Stimulated activated naive CD8-positive, alpha-beta T cell treated with anti-CD3 and anti-CD28 coated beads, Interleukin-15, amount 100 ng/mL, for 72 hours (primary cell): ENCODE measurements at regions not wholly inside any gene's neighbourhood (a gene's known extent, or its start where the extent isn't known, plus 50 kb on each side); places are given as distances from the start of the nearest gene placed in this dataset.

Source experiments
- ATAC-seq: fragments of 150-1000 bp; cut with Tn5 transposase; 2 replicates; pipeline ENCODE4 v1.10.0; 2021; ENCODE audit warnings: mild to moderate bottlenecking, moderate library complexity
- DNase-seq, 2 donors: peaks; one replicate each; pipeline ENCODE4 v3.0.0; 2021 to 2022
- H3K27ac Mint-ChIP-seq, 2 donors: one replicate each; pipeline ENCODE4 v1.8.0; 2022; ENCODE audit warnings: mild to moderate bottlenecking in 2 of 2, mixed read lengths in 2 of 2, moderate library complexity in 2 of 2
- H3K27me3 Mint-ChIP-seq: one replicate; pipeline ENCODE4 v1.8.0; 2022; ENCODE audit warnings: mixed read lengths
- H3K4me1 Mint-ChIP-seq: one replicate; pipeline ENCODE4 v1.8.0; 2022; ENCODE audit warnings: mild to moderate bottlenecking, mixed read lengths
- H3K4me3 Mint-ChIP-seq, 2 donors: one replicate each; pipeline ENCODE4 v1.8.0; 2022; ENCODE audit warnings: mild to moderate bottlenecking in 2 of 2, mixed read lengths in 2 of 2, moderate library complexity in 1 of 2
- H3K9me3 Mint-ChIP-seq, 2 donors: one replicate each; pipeline ENCODE4 v1.8.0; 2022; ENCODE audit warnings: mixed read lengths in 2 of 2

GRCh38 chr3:82080792-82081191, 319.3 kb upstream of the GBE1 start:
- DNase-seq: no peak
- H3K4me3 Mint-ChIP-seq: no peak overlapping the region
- H3K27ac Mint-ChIP-seq: peak overlapping the region in 1 of 2 donors; percentile 12
- H3K9me3 Mint-ChIP-seq: no peaks in the 10 kb centered on the region
- H3K27me3 Mint-ChIP-seq: no peaks in the 10 kb centered on the region
- H3K4me1 Mint-ChIP-seq: no peaks in the 10 kb centered on the region
- no peak for ATAC-seq

- no peak for ATAC-seq
- DNase-seq: no peak
- Mint-ChIP-seq H3K27me3 (no peaks in the 10 kb centered on the region), H3K27ac (peak overlapping the region in 1 of 2 donors; percentile 12), H3K4me1 (no peaks in the 10 kb centered on the region), H3K4me3 (no peak overlapping the region), H3K9me3 (no peaks in the 10 kb centered on the region)
Measured at GRCh38 chr3:82080261-82080660, 318.8 kb upstream of the GBE1 start.

GRCh38 chr3:82079335-82079890, 318.0 kb upstream of the GBE1 start:
- Mint-ChIP-seq H3K27me3 (no peaks in the 10 kb centered on the region), H3K27ac (no peak overlapping the region), H3K4me1 (no peaks in the 10 kb centered on the region), H3K9me3 (no peaks in the 10 kb centered on the region), H3K4me3 (no peak overlapping the region)
- ATAC-seq (no peak), DNase-seq (no peak)

GRCh38 chr3:82078246-82078645, 316.8 kb upstream of the GBE1 start:
- Mint-ChIP-seq H3K4me3 (no peak overlapping the region), H3K9me3 (no peaks in the 10 kb centered on the region), H3K27ac (no peak overlapping the region), H3K4me1 (no peaks in the 10 kb centered on the region), H3K27me3 (no peaks in the 10 kb centered on the region)
- no peak for DNase-seq
- ATAC-seq: no peak

GRCh38 chr3:82067420-82067819, 306.0 kb upstream of the GBE1 start:
- Mint-ChIP-seq H3K27ac (no peak overlapping the region), H3K4me1 (no peaks in the 10 kb centered on the region), H3K4me3 (no peak overlapping the region), H3K9me3 (no peaks in the 10 kb centered on the region), H3K27me3 (no peaks in the 10 kb centered on the region)
- no peak for ATAC-seq
- DNase-seq: no peak

- no peak overlapping the region for H3K4me3 Mint-ChIP-seq
- no peaks in the 10 kb centered on the region for H3K4me1 Mint-ChIP-seq
- ATAC-seq (no peak), DNase-seq (no peak)
- peaks cover 0 to 10% of the 10 kb centered on the region in 2 donors for H3K9me3 Mint-ChIP-seq
- no peak overlapping the region for H3K27ac Mint-ChIP-seq
- H3K27me3 Mint-ChIP-seq: no peaks in the 10 kb centered on the region
Measured at GRCh38 chr3:82058809-82059208, 297.4 kb upstream of the GBE1 start.

GRCh38 chr3:82055792-82056191, 294.3 kb upstream of the GBE1 start:
- no peak overlapping the region for H3K4me3 Mint-ChIP-seq
- H3K27ac Mint-ChIP-seq: no peak overlapping the region
- no peak for DNase-seq
- no peak for ATAC-seq
- no peaks in the 10 kb centered on the region for H3K27me3 Mint-ChIP-seq
- H3K9me3 Mint-ChIP-seq: peaks cover 0 to 2% of the 10 kb centered on the region in 2 donors
- H3K4me1 Mint-ChIP-seq: no peaks in the 10 kb centered on the region

- Mint-ChIP-seq H3K4me1 (no peaks in the 10 kb centered on the region), H3K4me3 (no peak overlapping the region), H3K27me3 (no peaks in the 10 kb centered on the region), H3K9me3 (no peaks in the 10 kb centered on the region), H3K27ac (no peak overlapping the region)
- DNase-seq (no peak), ATAC-seq (no peak)
Measured at GRCh38 chr3:82054849-82055248, 293.4 kb upstream of the GBE1 start.

GRCh38 chr3:82053236-82053635, 291.8 kb upstream of the GBE1 start:
- DNase-seq (no peak), ATAC-seq (no peak)
- Mint-ChIP-seq H3K9me3 (no peaks in the 10 kb centered on the region), H3K4me3 (no peak overlapping the region), H3K4me1 (no peaks in the 10 kb centered on the region), H3K27ac (no peak overlapping the region), H3K27me3 (no peaks in the 10 kb centered on the region)

- H3K27ac Mint-ChIP-seq: peak overlapping the region in 1 of 2 donors; percentile 40
- ATAC-seq (no peak), DNase-seq (no peak)
- no peaks in the 10 kb centered on the region for H3K4me1 Mint-ChIP-seq
- H3K27me3 Mint-ChIP-seq: no peaks in the 10 kb centered on the region
- H3K4me3 Mint-ChIP-seq: no peak overlapping the region
- no peaks in the 10 kb centered on the region for H3K9me3 Mint-ChIP-seq
Measured at GRCh38 chr3:82050382-82050781, 288.9 kb upstream of the GBE1 start.

- Mint-ChIP-seq H3K4me3 (no peak overlapping the region), H3K9me3 (peaks cover 0 to 3% of the 10 kb centered on the region in 2 donors), H3K4me1 (no peaks in the 10 kb centered on the region), H3K27me3 (no peaks in the 10 kb centered on the region), H3K27ac (no peak overlapping the region)
- ATAC-seq: no peak
- no peak for DNase-seq
Measured at GRCh38 chr3:82048711-82049110, 287.3 kb upstream of the GBE1 start.

GRCh38 chr3:82044930-82045705, 283.7 kb upstream of the GBE1 start:
- H3K9me3 Mint-ChIP-seq: peaks cover 0 to 3% of the 10 kb centered on the region in 2 donors
- DNase-seq: no peak
- H3K4me1 Mint-ChIP-seq: no peaks in the 10 kb centered on the region
- H3K27me3 Mint-ChIP-seq: no peaks in the 10 kb centered on the region
- H3K27ac Mint-ChIP-seq: no peak overlapping the region
- no peak for ATAC-seq
- H3K4me3 Mint-ChIP-seq: no peak overlapping the region

GRCh38 chr3:82038556-82038955, 277.1 kb upstream of the GBE1 start:
- ATAC-seq (no peak), DNase-seq (no peak)
- Mint-ChIP-seq H3K9me3 (no peaks in the 10 kb centered on the region), H3K27me3 (no peaks in the 10 kb centered on the region), H3K4me3 (no peak overlapping the region), H3K4me1 (no peaks in the 10 kb centered on the region), H3K27ac (no peak overlapping the region)

GRCh38 chr3:82033186-82033585, 271.7 kb upstream of the GBE1 start:
- no peak for ATAC-seq

GRCh38 chr3:82031596-82031995, 270.2 kb upstream of the GBE1 start:
- Mint-ChIP-seq H3K4me3 (no peak overlapping the region), H3K4me1 (no peaks in the 10 kb centered on the region), H3K27ac (no peak overlapping the region), H3K9me3 (no peaks in the 10 kb centered on the region), H3K27me3 (no peaks in the 10 kb centered on the region)
- ATAC-seq (no peak), DNase-seq (no peak)

More at GRCh38 chr3:82033186-82033585, 271.7 kb upstream of the GBE1 start:
- Mint-ChIP-seq H3K4me3 (no peak overlapping the region), H3K27me3 (no peaks in the 10 kb centered on the region), H3K9me3 (no peaks in the 10 kb centered on the region), H3K27ac (no peak overlapping the region), H3K4me1 (no peaks in the 10 kb centered on the region)
- no peak for DNase-seq

GRCh38 chr3:82030916-82031315, 269.5 kb upstream of the GBE1 start:
- Mint-ChIP-seq H3K4me1 (no peaks in the 10 kb centered on the region), H3K9me3 (no peaks in the 10 kb centered on the region), H3K27ac (no peak overlapping the region), H3K27me3 (no peaks in the 10 kb centered on the region), H3K4me3 (no peak overlapping the region)
- DNase-seq (no peak), ATAC-seq (no peak)

GRCh38 chr3:82022836-82023235, 261.4 kb upstream of the GBE1 start:
- Mint-ChIP-seq H3K27ac (no peak overlapping the region), H3K4me3 (no peak overlapping the region), H3K27me3 (no peaks in the 10 kb centered on the region), H3K9me3 (no peaks in the 10 kb centered on the region), H3K4me1 (no peaks in the 10 kb centered on the region)
- DNase-seq: no peak
- no peak for ATAC-seq
